ENCODE measurements at regions not wholly inside any gene's neighbourhood (a gene's known extent, or its start where the extent isn't known, plus 50 kb on each side); places are given as distances from the start of the nearest gene placed in this dataset.

DNA sequence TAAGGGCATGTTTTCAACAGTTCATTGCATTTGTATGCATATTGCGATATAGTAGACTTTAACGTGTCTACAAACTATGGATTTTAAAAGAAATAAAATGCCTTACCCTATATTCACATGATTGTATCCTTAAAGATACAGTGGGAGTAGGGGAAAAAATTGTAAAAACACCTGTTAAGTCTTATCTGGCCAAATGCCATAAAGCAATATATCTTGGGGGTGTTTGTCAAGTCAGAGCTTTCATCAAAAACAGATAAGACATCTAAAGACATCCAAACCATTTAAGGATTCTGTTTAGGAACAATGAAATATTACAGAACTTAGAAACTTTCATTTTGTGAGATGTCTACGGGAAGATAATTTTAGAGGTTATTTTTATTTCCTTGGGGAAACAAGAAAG lies 152.3 kb downstream of the AASDH start:
- Histone ChIP-seq H3K9me3 (ENCODE audit: control insufficient read depth, low read length) (no peaks in the 10 kb centered on the region), H3K4me1 (ENCODE audit: control insufficient read depth in 1 of 2, insufficient read depth in 2 of 2, low read length in 2 of 2) (no peaks in the 10 kb centered on the region), H3K27ac (ENCODE audit: low read depth in 1 of 2, low read length in 2 of 2) (no peak overlapping the region), H3K27me3 (ENCODE audit: control insufficient read depth in 1 of 2, insufficient read depth in 2 of 2, low read length in 1 of 2) (no peaks in the 10 kb centered on the region), H3K36me3 (ENCODE audit: control insufficient read depth in 1 of 2, insufficient read depth in 2 of 2, low read length in 1 of 2) (no peaks in the 10 kb centered on the region), H3K4me3 (ENCODE audit: low read length in 2 of 2) (no peak overlapping the region)
- intact Hi-C loops (cut with DNase I), result no loop called here
- ATAC-seq (ENCODE audit: low FRiP score), result no peak
- no peak for DNase-seq
- 62 to 71% methylated on average over 3 of the region's 3 CpGs for WGBS, 2 donors

DNA sequence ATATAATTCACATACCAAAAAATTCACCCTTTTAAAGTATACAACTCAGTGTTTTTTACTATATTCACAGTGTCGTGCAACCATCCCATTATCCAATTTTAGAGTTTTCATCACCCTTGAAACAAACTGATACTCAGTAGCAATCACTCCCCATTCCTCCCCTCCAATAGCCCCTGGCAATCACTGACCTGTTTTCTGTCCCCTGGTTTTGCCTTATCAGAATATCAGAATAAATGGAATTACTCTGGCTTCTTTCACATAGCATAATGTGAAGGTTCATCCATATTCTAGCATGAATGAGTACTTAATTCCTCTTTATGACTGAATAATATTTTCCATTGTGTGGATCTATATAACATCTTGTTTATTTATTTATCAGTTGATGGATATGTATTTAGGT lies 153.2 kb downstream of the AASDH start:
- peaks cover 1% of the 10 kb centered on the region for H3K9me3 ChIP-seq (ENCODE audit: control insufficient read depth, low read length)
- intact Hi-C loops (cut with DNase I), result no loop called here
- H3K36me3 ChIP-seq (ENCODE audit: control insufficient read depth in 1 of 2, insufficient read depth in 2 of 2, low read length in 1 of 2), result no peaks in the 10 kb centered on the region
- no peaks in the 10 kb centered on the region for H3K27me3 ChIP-seq (ENCODE audit: control insufficient read depth in 1 of 2, insufficient read depth in 2 of 2, low read length in 1 of 2)
- ATAC-seq (ENCODE audit: low FRiP score) (no peak), DNase-seq (no peak)
- H3K4me1 ChIP-seq (ENCODE audit: control insufficient read depth in 1 of 2, insufficient read depth in 2 of 2, low read length in 2 of 2), result no peaks in the 10 kb centered on the region
- 74 to 79% methylated on average over 1 of the region's 1 CpG for WGBS, 2 donors
- no peak overlapping the region for H3K27ac ChIP-seq (ENCODE audit: low read depth in 1 of 2, low read length in 2 of 2)
- H3K4me3 ChIP-seq (ENCODE audit: low read length in 2 of 2), result no peak overlapping the region

DNA sequence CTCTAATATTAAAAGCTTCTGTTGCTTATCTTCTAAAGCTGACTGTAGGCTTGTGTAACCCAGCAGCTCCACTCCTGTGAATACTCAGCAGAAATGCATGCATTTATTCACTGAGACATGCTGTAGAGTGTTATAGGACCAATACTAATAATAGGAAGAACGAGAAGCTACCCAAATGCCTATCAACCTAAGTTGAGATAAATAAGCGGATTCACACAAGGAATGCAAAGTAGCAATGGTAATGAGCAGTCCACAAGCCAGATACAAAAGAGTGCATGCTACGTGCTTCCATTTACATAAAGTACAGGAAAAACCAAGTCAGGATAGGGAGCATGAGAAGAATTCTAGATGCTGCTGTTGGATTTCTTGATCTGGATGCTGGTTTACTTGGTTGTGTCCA lies 155.9 kb downstream of the AASDH start:
- no peak overlapping the region for H3K4me3 ChIP-seq (ENCODE audit: low read length in 2 of 2)
- no peak for ATAC-seq (ENCODE audit: low FRiP score)
- H3K27me3 ChIP-seq (ENCODE audit: control insufficient read depth in 1 of 2, insufficient read depth in 2 of 2, low read length in 1 of 2), result no peaks in the 10 kb centered on the region
- H3K4me1 ChIP-seq (ENCODE audit: control insufficient read depth in 1 of 2, insufficient read depth in 2 of 2, low read length in 2 of 2), result no peaks in the 10 kb centered on the region
- H3K27ac ChIP-seq (ENCODE audit: low read depth in 1 of 2, low read length in 2 of 2), result no peak overlapping the region
- no peak for DNase-seq
- H3K9me3 ChIP-seq (ENCODE audit: control insufficient read depth, low read length), result peaks cover 3% of the 10 kb centered on the region
- H3K36me3 ChIP-seq (ENCODE audit: control insufficient read depth in 1 of 2, insufficient read depth in 2 of 2, low read length in 1 of 2), result no peaks in the 10 kb centered on the region
- intact Hi-C loops (cut with DNase I), result no loop called here
- WGBS, 2 donors, result 95% methylated on average over 3 of the region's 3 CpGs

DNA sequence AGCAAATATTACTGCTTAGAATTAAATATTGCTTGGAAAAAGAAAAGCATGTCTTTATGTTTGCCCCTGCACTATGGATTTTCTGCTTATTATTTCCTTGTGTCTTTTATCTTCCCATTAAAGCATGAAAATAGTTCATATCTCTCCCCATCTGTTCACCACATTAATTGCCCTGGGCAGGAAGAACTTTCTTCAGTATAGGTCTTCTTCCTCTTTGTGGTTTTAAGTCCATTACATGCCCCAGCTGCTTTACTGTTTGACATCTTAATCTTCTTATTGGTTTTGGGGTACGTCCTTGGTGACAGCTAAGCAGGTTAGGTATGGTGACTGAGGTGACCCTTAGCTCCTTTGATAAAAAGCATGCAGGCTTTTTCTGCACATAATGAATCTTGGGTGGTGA lies 157.3 kb downstream of the AASDH start:
- ATAC-seq (ENCODE audit: low FRiP score) (no peak), DNase-seq (no peak)
- Histone ChIP-seq H3K27ac (ENCODE audit: low read depth in 1 of 2, low read length in 2 of 2) (no peak overlapping the region), H3K9me3 (ENCODE audit: control insufficient read depth, low read length) (peaks cover 3% of the 10 kb centered on the region), H3K4me3 (ENCODE audit: low read length in 2 of 2) (no peak overlapping the region), H3K36me3 (ENCODE audit: control insufficient read depth in 1 of 2, insufficient read depth in 2 of 2, low read length in 1 of 2) (no peaks in the 10 kb centered on the region), H3K27me3 (ENCODE audit: control insufficient read depth in 1 of 2, insufficient read depth in 2 of 2, low read length in 1 of 2) (no peaks in the 10 kb centered on the region), H3K4me1 (ENCODE audit: control insufficient read depth in 1 of 2, insufficient read depth in 2 of 2, low read length in 2 of 2) (no peaks in the 10 kb centered on the region)
- intact Hi-C loops (cut with DNase I), result no loop called here
- 41 to 53% methylated on average over 1 of the region's 1 CpG for WGBS, 2 donors

DNA sequence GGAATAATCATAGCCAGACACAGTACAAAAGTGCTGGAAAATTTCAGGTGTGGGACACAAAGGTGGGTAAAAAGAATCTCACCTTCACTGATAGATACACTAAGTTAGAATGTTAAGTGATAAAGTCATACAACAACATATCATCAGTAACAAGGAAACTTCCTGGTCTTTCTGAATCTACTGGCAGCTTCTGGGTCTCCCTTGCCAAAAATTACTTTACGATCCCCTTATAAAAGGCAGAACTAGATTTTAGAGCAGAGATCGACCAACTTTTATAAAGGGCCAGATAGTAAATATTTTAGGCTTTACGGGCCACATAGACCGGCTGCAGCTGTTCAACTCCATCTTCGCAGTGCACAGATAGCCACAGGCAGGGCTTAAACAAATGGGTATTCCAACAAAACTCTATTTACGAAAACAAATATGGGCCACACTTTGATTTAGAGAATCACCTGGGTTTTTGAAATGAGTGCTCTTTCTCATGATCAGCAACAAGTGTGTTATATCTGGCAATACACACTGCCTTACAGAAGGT lies 159.9 kb downstream of the AASDH start:
- intact Hi-C loops (cut with DNase I), result no loop called here
- Histone ChIP-seq H3K4me3 (ENCODE audit: low read length in 2 of 2) (no peak overlapping the region), H3K27me3 (ENCODE audit: control insufficient read depth in 1 of 2, insufficient read depth in 2 of 2, low read length in 1 of 2) (no peaks in the 10 kb centered on the region), H3K36me3 (ENCODE audit: control insufficient read depth in 1 of 2, insufficient read depth in 2 of 2, low read length in 1 of 2) (no peaks in the 10 kb centered on the region), H3K4me1 (ENCODE audit: control insufficient read depth in 1 of 2, insufficient read depth in 2 of 2, low read length in 2 of 2) (no peaks in the 10 kb centered on the region), H3K9me3 (ENCODE audit: control insufficient read depth, low read length) (peaks cover 3% of the 10 kb centered on the region), H3K27ac (ENCODE audit: low read depth in 1 of 2, low read length in 2 of 2) (no peak overlapping the region)
- WGBS, 2 donors, result 93 to 96% methylated on average over 6 of the region's 6 CpGs
- DNase-seq (no peak), ATAC-seq (ENCODE audit: low FRiP score) (no peak)

DNA sequence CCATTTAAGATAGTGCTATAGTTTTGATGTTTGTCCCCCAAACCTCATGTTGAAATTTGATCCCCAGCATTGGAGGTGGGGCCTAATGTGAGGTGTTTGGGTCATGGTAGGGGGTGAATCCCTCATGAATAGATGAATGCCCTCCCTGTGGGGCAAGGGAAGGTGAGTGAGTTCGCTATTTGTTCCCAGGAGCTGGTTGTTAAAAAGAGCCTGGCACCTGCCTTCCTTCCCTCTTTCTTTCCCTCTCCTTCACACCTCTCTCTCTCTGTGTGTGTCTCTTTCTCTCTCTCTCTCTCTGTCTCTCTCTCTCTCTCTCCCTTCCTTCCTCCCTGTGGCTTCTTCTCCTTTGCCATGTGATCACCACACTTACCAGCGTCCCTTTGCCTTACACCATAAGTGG lies 160.7 kb downstream of the AASDH start:
- Histone ChIP-seq H3K4me3 (ENCODE audit: low read length in 2 of 2) (no peak overlapping the region), H3K36me3 (ENCODE audit: control insufficient read depth in 1 of 2, insufficient read depth in 2 of 2, low read length in 1 of 2) (no peaks in the 10 kb centered on the region), H3K9me3 (ENCODE audit: control insufficient read depth, low read length) (peaks cover 3% of the 10 kb centered on the region), H3K27ac (ENCODE audit: low read depth in 1 of 2, low read length in 2 of 2) (no peak overlapping the region), H3K27me3 (ENCODE audit: control insufficient read depth in 1 of 2, insufficient read depth in 2 of 2, low read length in 1 of 2) (no peaks in the 10 kb centered on the region), H3K4me1 (ENCODE audit: control insufficient read depth in 1 of 2, insufficient read depth in 2 of 2, low read length in 2 of 2) (no peaks in the 10 kb centered on the region)
- intact Hi-C loops (cut with DNase I), result no loop called here
- WGBS, 2 donors, result 57 to 65% methylated on average over 2 of the region's 2 CpGs
- ATAC-seq (ENCODE audit: low FRiP score), result no peak
- DNase-seq, result no peak

DNA sequence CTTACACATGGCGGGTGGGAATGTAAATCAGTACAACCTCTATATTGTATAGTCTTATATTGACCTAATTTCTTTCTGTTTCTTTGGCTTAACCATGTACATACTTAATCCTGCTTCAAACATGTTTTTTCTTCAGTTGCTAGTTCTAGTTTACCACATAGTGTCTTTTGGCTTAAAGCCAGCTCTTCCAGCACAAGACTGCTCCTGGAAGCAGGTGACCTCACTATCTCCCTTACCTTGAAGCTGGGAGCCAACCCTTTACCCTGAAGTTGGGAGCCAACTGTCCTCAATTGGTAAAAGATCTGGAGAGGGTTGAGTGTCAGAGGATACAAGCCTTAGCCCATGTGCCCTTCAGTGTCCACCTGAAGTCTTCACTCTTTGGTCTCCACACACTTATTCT lies 162.7 kb downstream of the AASDH start:
- 93 to 96% methylated on average over 1 of the region's 1 CpG for whole genome bisulfite sequencing, 2 donors
- intact Hi-C loops (cut with DNase I), result no loop called here
- H3K4me3 ChIP-seq (ENCODE audit: low read length in 2 of 2), result no peak overlapping the region
- no peak for DNase-seq
- H3K9me3 ChIP-seq (ENCODE audit: control insufficient read depth, low read length), result peaks cover 3% of the 10 kb centered on the region
- no peaks in the 10 kb centered on the region for H3K27me3 ChIP-seq (ENCODE audit: control insufficient read depth in 1 of 2, insufficient read depth in 2 of 2, low read length in 1 of 2)
- H3K36me3 ChIP-seq (ENCODE audit: control insufficient read depth in 1 of 2, insufficient read depth in 2 of 2, low read length in 1 of 2), result no peaks in the 10 kb centered on the region
- ATAC-seq (ENCODE audit: low FRiP score), result no peak
- H3K27ac ChIP-seq (ENCODE audit: low read depth in 1 of 2, low read length in 2 of 2), result no peak overlapping the region
- H3K4me1 ChIP-seq (ENCODE audit: control insufficient read depth in 1 of 2, insufficient read depth in 2 of 2, low read length in 2 of 2), result no peaks in the 10 kb centered on the region

DNA sequence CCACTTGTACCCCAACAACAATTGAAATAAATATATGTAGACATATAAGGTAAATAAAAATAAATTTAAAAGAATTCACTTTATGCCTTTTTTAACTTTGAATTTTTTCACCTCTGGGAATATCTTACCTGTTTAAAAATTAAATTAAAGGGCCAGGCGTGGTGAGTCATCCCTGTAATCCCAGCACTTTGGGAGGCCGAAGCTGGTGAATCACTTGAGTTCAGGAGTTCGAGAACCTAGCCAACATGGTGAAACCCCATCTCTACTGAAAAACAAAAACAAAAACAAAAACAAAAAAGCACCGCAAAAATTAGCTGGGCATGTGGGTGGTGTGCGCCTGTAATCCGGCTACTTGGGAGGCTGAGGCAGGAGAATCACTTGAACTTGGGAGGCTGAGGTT lies 164.8 kb downstream of the AASDH start:
- no peaks in the 10 kb centered on the region for H3K27me3 ChIP-seq (ENCODE audit: control insufficient read depth in 1 of 2, insufficient read depth in 2 of 2, low read length in 1 of 2)
- no peaks in the 10 kb centered on the region for H3K36me3 ChIP-seq (ENCODE audit: control insufficient read depth in 1 of 2, insufficient read depth in 2 of 2, low read length in 1 of 2)
- DNase-seq (no peak), ATAC-seq (ENCODE audit: low FRiP score) (no peak)
- H3K4me3 ChIP-seq (ENCODE audit: low read length in 2 of 2), result no peak overlapping the region
- intact Hi-C loops (cut with DNase I), result no loop called here
- no peaks in the 10 kb centered on the region for H3K4me1 ChIP-seq (ENCODE audit: control insufficient read depth in 1 of 2, insufficient read depth in 2 of 2, low read length in 2 of 2)
- WGBS, 2 donors, result 96 to 97% methylated on average over 6 of the region's 6 CpGs
- peaks cover 1% of the 10 kb centered on the region for H3K9me3 ChIP-seq (ENCODE audit: control insufficient read depth, low read length)
- no peak overlapping the region for H3K27ac ChIP-seq (ENCODE audit: low read depth in 1 of 2, low read length in 2 of 2)

DNA sequence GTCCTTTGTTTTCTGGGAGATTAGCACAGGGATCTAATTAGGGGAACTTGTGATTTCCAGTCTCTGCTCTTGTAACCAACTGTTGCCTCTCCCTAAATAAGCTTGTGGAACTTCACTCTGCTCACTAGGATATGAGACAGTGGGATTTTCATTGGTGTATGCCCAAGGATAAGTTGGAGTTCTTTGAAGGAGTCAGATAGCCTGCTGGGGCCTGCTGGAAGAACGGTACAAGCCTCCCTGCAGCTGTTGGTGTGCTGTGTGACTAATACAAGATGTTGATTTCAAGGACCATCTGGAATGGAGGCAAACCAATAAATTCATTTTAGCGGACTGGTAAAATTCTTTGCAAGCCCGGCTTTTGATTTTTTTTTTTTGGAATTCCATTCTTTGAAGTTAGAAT lies 167.0 kb downstream of the AASDH start:
- intact Hi-C loops (cut with DNase I), result no loop called here
- Histone ChIP-seq H3K27me3 (ENCODE audit: control insufficient read depth in 1 of 2, insufficient read depth in 2 of 2, low read length in 1 of 2) (no peaks in the 10 kb centered on the region), H3K36me3 (ENCODE audit: control insufficient read depth in 1 of 2, insufficient read depth in 2 of 2, low read length in 1 of 2) (no peaks in the 10 kb centered on the region), H3K4me3 (ENCODE audit: low read length in 2 of 2) (no peak overlapping the region), H3K4me1 (ENCODE audit: control insufficient read depth in 1 of 2, insufficient read depth in 2 of 2, low read length in 2 of 2) (no peaks in the 10 kb centered on the region), H3K9me3 (ENCODE audit: control insufficient read depth, low read length) (no peaks in the 10 kb centered on the region), H3K27ac (ENCODE audit: low read depth in 1 of 2, low read length in 2 of 2) (no peak overlapping the region)
- no peak for DNase-seq
- no peak for ATAC-seq (ENCODE audit: low FRiP score)
- WGBS, 2 donors, result 69 to 80% methylated on average over 3 of the region's 3 CpGs
